ENCODE measurements at regions not wholly inside any gene's neighbourhood (a gene's known extent, or its start where the extent isn't known, plus 50 kb on each side); places are given as distances from the start of the nearest gene placed in this dataset.

DNA sequence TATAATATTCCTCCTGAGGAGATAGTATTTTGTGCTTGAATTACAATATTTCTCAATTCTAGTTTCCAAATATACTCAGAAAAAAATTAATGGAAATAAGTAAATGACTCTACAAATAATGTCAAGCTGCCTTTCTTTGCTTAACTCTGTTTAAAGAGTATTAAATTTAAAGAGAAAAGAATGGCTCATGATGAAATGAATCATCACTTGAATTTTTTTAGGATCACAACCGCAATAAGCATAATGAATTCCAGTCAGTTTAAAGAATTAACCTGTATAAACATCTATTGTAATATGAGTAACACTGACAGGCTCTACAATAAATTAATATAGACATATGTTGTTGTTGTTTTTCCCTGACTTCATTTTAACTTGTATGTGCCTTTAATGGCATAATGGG is 266.2 kb upstream of the ADGRB3 start:
- H3K36me3 ChIP-seq (replicated peaks in 1 of 2) = no peaks in the 10 kb centered on the region
- intact Hi-C loops (cut with DNase I) = no loop called here
- 76 to 92% (median 83%) methylated on average over 1 of the region's 1 CpG for WGBS, 4 donors
- no peaks in the 10 kb centered on the region for H3K4me1 ChIP-seq (replicated peaks in 1 of 2)
- no peaks in the 10 kb centered on the region for H3K9me3 ChIP-seq (replicated peaks in 1 of 3)
- H3K4me3 ChIP-seq = no peak overlapping the region
- no peak overlapping the region for H3K27ac ChIP-seq
- DNase-seq = no peak
- TF ChIP-seq, protein P1, sequence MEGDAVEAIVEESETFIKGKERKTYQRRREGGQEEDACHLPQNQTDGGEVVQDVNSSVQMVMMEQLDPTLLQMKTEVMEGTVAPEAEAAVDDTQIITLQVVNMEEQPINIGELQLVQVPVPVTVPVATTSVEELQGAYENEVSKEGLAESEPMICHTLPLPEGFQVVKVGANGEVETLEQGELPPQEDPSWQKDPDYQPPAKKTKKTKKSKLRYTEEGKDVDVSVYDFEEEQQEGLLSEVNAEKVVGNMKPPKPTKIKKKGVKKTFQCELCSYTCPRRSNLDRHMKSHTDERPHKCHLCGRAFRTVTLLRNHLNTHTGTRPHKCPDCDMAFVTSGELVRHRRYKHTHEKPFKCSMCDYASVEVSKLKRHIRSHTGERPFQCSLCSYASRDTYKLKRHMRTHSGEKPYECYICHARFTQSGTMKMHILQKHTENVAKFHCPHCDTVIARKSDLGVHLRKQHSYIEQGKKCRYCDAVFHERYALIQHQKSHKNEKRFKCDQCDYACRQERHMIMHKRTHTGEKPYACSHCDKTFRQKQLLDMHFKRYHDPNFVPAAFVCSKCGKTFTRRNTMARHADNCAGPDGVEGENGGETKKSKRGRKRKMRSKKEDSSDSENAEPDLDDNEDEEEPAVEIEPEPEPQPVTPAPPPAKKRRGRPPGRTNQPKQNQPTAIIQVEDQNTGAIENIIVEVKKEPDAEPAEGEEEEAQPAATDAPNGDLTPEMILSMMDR (IDR thresholded peaks at IDR 0.05) = no peak
- no peak for TF ChIP-seq POLR2A (IDR thresholded peaks at IDR 0.05)
- H3K27me3 ChIP-seq = no peaks in the 10 kb centered on the region

DNA sequence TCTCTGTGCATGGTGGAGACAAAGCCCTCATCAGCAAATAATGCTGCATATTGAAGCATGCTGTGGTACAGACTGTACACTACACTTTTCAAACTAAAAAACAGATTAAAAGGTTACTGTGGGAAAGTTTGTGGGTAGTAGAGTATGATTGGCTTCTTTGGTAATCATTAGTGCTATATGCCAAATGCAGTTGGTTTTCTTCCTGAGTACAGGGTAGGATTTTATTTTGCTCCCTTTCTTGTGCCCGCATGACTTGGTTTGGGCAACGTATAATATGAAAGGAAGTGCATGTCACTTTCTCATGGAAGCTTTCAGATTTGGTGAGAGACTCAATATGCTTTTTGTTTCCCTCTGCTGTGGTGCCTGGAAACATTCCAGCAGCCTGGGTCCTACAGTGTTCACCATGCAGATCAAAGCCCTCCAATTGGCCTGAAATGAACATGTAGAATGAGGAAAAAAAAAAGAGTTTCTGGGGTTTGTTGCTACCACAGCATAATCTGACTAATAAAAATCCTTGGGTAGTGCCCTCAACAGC is 270.7 kb upstream of the ADGRB3 start:
- H3K4me3 ChIP-seq = no peak overlapping the region
- intact Hi-C loops (cut with DNase I) = no loop called here
- no peaks in the 10 kb centered on the region for H3K36me3 ChIP-seq (replicated peaks in 1 of 2)
- H3K4me1 ChIP-seq (replicated peaks in 1 of 2) = no peaks in the 10 kb centered on the region
- no peak overlapping the region for H3K27ac ChIP-seq
- no peak for DNase-seq
- 59 to 72% (median 69%) methylated on average over 2 of the region's 2 CpGs for WGBS, 4 donors
- TF ChIP-seq, protein P1 (IDR thresholded peaks at IDR 0.05) = no peak
- no peak for TF ChIP-seq POLR2A (IDR thresholded peaks at IDR 0.05)
- no peaks in the 10 kb centered on the region for H3K9me3 ChIP-seq (replicated peaks in 1 of 3)
- H3K27me3 ChIP-seq = no peaks in the 10 kb centered on the region

DNA sequence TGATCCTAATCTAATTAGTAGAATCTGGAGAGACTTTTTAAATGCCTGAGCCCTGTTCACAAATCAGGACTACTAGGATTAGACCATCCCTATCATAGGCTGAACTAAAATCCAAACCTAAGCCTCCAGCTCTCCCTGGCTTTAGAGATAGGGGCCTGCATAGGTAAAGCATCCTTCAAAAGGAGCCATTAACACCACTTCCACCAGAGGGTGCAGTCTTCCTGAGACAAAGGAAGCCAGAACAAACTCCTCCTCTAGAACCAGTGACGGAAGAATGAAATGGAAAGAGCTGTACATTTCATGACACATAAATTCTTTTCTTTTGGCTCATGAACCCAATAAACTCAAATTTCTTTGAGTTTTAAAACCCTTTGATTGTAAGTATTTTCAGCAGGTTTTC is 291.2 kb upstream of the ADGRB3 start:
- Histone ChIP-seq H3K36me3 (replicated peaks in 1 of 2) (no peaks in the 10 kb centered on the region), H3K9me3 (replicated peaks in 1 of 3) (no peaks in the 10 kb centered on the region), H3K27ac (no peak overlapping the region), H3K4me3 (no peak overlapping the region), H3K27me3 (no peaks in the 10 kb centered on the region), H3K4me1 (replicated peaks in 1 of 2) (no peaks in the 10 kb centered on the region)
- DNase-seq = peak in 3 of 7 donors; percentile 12 to 25 (median 18)
- WGBS, 4 donors = 21 to 46% (median 30%) methylated on average over 1 of the region's 1 CpG
- intact Hi-C loops (cut with DNase I) = no loop called here
- TF ChIP-seq, protein P1 (IDR thresholded peaks at IDR 0.05) = peak in 4 of 6 experiments; percentile 14 to 38 (median 28)
- no peak for TF ChIP-seq POLR2A (IDR thresholded peaks at IDR 0.05)

DNA sequence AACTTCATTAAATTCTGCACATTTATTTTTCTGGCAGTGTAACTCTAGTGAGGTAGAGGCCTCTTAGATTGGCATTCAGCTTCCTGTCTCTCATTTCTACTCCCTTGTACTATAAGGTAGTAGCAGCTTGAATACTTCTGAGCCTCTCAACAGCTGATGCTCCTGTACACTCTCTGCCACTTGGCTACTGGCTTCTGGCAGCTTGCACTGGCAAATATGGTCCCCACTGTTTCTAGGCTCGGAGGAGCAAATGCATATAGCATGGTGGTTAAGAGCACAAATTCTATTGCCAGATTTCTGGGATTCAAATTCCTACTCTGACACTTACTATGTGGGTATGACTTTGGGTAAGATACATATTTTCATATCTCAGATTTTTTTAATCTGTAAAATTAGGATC is 292.8 kb upstream of the ADGRB3 start:
- H3K27me3 ChIP-seq = no peaks in the 10 kb centered on the region
- TF ChIP-seq POLR2A (IDR thresholded peaks at IDR 0.05) = no peak
- TF ChIP-seq, protein P1 (IDR thresholded peaks at IDR 0.05) = no peak
- no peaks in the 10 kb centered on the region for H3K9me3 ChIP-seq (replicated peaks in 1 of 3)
- DNase-seq = no peak
- intact Hi-C loops (cut with DNase I) = no loop called here
- 56 to 77% (median 63%) methylated on average over 1 of the region's 1 CpG for whole genome bisulfite sequencing, 4 donors
- H3K4me3 ChIP-seq = no peak overlapping the region
- H3K36me3 ChIP-seq (replicated peaks in 1 of 2) = no peaks in the 10 kb centered on the region
- no peaks in the 10 kb centered on the region for H3K4me1 ChIP-seq (replicated peaks in 1 of 2)
- H3K27ac ChIP-seq = no peak overlapping the region
